Pons (tissue), 1 donor: ENCODE measurements at regions not wholly inside any gene's neighbourhood (a gene's known extent, or its start where the extent isn't known, plus 50 kb on each side); places are given as distances from the start of the nearest gene placed in this dataset.
"Not testable (repeated sequence)": the region's sequence is repeated elsewhere in the genome, so short reads cannot be mapped to it uniquely, and the experiment has no call there.

Source experiments
- DNase-seq: peaks from one replicate; pipeline ENCODE4 v3.0.0-alpha.2; 2016; ENCODE audit warnings: low spot score

- DNase-seq, result no peak
Observed at GRCh38 chr6:68059261-68059660, 575.8 kb upstream of the ADGRB3 start.

- not testable (repeated sequence) for DNase-seq
Observed at GRCh38 chr6:68056596-68056995, 578.5 kb upstream of the ADGRB3 start.

GRCh38 chr6:68054756-68055155 lies 580.3 kb upstream of the ADGRB3 start:
- no peak for DNase-seq

- DNase-seq, result no peak
Observed at GRCh38 chr6:68053805-68054373, 581.2 kb upstream of the ADGRB3 start.

- DNase-seq, result no peak
Observed at GRCh38 chr6:68052234-68052633, 582.8 kb upstream of the ADGRB3 start.

- DNase-seq, result no peak
Observed at GRCh38 chr6:68049562-68049961, 585.5 kb upstream of the ADGRB3 start.

GRCh38 chr6:68046756-68047155 lies 588.3 kb upstream of the ADGRB3 start:
- no peak for DNase-seq

DNA sequence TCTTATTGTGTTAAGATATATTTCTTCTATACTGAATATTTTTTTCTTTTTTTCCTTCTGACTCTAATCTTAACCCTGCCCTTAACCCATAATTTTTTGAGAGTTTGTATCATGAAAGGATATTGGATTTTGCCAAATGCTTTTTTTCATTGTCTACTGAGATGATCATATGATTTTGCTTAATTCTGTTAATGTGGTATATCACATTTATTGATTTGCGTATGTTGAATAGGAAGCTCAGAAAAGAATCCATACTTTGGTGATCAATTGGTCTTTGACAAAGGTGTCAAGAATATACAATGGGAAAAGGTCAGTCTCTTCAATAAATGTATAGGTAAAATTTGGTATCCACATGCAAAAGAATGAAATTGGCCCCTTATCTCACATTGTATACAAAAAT lies 588.8 kb upstream of the ADGRB3 start:
- DNase-seq, result no peak

GRCh38 chr6:68045193-68045592 lies 589.9 kb upstream of the ADGRB3 start:
- DNase-seq, result no peak

GRCh38 chr6:68044264-68044663 lies 590.8 kb upstream of the ADGRB3 start:
- DNase-seq, result no peak

GRCh38 chr6:68043122-68043398 lies 592.0 kb upstream of the ADGRB3 start:
- DNase-seq, result no peak

DNA sequence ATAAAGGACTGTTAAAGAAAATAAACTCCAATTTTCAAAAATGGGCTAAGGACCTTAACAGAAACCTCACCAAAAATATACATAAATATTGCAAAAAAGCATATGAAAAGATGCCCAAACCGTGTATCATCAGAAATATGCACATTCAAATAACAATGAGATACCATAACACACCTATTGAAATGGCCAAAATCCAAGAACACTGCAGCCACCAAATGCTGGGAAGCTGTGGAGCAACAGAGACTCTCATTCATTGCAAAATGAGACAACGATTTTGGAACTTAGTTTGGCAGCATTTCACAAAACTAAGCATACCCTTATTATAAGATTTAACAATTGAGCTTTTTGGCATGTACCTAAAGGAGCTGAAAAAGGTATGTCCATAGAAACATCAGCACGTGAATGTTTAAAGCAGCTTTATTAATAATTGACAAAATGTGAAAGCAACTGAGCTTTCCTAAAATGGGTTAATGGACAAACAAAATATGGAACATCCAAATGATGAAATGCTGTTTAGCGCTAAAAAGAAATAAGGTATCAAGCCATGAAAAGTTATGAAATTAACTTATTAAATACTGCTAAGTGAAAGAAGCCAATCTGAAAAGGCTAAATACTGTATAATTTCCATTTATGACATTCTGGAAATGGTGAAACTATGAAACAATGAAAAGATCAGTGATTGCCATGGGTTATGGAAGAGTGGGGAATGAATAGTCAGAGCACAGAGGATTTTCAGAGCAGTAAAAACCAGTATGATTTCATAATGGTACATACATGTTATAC lies 592.6 kb upstream of the ADGRB3 start:
- DNase-seq, result no peak

GRCh38 chr6:68040780-68041179 lies 594.3 kb upstream of the ADGRB3 start:
- no peak for DNase-seq

DNA sequence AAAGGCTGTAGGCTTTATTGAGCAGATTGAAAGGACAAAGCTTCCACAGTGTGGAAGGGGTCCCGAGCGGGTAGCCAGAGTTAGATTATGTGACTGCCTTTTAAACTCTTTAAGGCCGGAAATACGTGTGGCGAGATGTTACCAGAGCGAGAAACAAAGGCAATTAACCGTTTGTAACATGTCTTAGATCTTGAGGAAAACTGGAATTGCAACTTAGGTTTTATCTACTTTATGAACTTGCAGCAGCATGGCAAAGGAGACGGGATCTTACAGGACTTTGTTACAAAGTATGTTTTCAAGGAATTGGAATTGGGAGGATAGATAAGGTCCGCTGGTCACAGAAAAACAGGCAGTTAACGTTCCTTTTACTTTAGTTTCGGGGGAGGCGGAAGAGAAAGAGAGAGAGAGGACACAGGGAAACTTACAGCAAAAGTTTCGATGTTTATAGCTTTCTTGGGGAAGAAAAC lies 594.7 kb upstream of the ADGRB3 start:
- DNase-seq, result no peak

DNA sequence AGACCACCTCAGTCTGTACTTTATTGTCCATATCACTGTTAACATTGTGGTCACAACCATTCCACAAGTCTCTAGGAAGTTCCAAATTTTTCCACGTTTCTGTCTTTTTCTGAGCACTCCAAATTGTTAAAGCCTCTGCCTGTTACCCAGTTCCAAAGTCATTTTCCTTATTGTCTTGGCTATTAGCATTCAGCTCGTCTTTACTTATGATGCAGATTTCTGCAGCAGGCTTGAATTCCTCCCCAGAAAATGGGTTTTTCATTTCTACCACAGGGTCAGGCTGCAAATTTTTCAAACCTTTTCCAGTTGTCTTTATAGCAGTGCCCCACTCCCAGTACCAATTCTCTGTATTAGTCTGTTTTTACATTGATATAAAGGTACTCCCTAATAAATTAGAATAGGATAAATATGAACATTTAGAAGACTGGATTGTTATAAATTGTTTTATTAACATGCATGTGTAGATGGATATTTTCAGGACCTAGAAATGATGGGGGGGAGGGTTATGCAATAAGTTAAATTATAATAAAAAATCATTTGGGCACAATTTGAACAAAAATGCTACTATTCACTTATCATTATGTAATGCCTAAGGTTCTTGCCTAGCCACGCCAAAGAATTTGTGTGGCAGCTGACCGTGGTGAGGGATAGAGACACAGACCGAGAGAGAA lies 595.3 kb upstream of the ADGRB3 start:
- no peak for DNase-seq

DNA sequence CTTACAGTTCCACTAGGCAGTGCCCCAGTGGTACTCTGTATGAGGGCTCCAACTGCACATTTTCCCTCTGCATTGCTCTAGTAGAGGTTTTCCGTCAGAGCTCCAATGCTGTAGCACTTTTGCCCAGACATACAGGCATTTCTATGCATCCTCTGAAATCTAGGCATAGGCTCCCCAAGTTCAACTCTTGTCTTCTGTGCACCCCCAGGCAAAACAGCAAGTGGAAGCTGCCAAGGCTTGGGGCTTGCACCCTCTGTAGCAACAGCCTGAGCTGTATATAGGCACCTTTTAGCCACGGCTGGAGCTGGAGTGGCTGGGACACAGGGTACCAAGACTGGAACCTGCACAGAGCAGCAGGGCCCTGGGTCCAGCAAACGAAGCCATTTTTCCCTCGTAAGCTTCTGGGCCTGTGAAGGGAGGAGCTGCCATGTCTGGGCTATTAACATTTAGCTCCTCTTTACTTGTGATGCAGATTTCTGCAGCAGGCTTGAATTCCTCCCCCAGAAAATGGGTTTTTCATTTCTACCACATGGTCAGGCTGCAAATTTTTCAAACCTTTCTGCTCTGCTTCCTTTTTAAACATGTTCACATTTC lies 596.2 kb upstream of the ADGRB3 start:
- no peak for DNase-seq

GRCh38 chr6:68032217-68032616 lies 602.9 kb upstream of the ADGRB3 start:
- DNase-seq, result no peak

DNA sequence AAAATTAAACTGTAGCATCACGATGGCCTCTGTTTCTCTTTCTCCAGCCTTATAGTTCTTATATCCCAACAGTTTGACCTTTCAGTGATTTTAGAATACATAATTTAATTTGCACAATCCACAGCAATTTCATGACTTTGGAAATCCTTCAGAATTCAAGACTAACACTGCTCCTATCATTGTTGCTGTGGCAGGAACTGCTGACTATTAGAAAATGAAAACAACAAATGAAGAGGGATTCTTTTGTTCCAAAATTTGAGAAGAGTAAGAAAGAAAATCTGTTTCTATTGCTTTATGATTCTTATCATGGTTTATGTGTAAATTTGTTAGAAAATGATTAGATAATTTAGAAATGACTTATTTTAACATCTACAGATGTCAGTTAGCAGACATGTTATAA lies 604.0 kb upstream of the ADGRB3 start:
- DNase-seq, result no peak

GRCh38 chr6:68026483-68026882 lies 608.6 kb upstream of the ADGRB3 start:
- no peak for DNase-seq

DNA sequence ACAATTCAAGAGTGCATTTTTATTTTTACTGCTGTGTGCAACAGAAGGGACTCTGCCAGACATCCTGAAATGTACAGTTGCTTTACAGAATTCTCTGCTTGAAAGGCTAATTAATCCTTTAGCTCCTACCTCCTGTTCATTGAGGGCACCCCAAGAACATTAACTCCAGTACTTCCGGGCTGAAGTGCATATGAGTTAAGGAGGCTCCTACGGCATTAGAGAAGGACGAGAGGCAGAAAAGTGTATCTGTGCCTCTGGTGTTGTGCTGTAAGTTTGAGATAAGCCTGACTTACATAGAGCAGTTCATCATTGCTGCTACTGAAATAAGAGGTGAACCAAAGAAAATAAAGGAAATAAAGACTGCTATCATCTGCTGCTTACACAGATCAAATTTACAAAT lies 609.3 kb upstream of the ADGRB3 start:
- peak; percentile 7 for DNase-seq

DNA sequence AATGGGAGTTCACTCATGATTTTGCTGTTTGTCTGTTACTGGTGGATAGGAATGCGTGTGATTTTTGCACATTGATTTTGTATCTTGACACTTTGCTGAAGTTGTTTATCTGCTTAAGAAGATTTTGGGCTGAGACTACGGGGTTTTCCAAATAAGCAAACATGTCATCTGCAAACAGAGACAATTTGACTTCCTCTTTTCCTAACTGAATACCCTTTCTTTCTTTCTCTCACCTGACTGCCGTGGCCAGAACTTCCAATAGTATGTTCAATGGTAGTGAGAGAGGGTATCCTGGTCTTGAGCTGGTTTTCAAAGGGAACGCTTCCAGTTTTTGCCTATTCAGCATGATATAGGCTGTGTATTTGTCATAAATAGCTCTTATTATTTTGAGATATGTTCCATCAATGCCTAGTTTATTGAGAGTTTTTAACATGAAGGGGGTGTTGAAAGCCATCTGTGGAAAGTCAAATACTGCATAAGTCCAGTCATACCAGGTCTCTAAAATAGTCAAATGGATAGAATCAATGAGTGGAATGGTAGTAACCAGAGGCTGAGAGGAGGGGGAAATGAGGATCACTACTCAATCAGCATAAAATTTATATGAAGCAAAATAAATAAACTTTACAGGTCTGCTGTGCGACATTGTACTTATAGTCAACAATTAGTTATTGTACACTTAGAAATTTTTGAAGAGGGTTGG lies 610.4 kb upstream of the ADGRB3 start:
- DNase-seq, result no peak

DNA sequence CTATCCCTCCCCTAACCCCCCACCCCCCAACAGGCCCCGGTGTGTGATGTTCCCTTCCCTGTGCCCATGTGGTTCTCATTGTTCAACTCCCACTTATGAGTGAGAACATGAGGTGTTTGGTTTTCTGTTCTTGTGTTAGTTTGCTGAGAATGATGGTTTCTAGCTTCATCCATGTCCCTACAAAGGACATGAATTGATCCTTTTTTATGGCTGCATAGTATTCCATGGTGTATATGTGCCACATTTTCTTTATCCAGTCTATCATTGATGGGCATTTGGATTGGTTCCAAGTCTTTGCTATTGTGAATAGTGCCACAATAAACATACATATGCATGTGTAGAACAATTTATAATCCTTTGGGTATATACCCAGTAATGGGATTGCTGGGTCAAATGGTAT lies 612.1 kb upstream of the ADGRB3 start:
- not testable (repeated sequence) for DNase-seq
